Activated T-cell treated with anti-CD3 and anti-CD28 coated beads, Interleukin-2, amount 50 U/mL, for 48 hours (primary cell): ENCODE measurements at regions not wholly inside any gene's neighbourhood (a gene's known extent, or its start where the extent isn't known, plus 50 kb on each side); places are given as distances from the start of the nearest gene placed in this dataset.
"Not testable (repeated sequence)": the region's sequence is repeated elsewhere in the genome, so short reads cannot be mapped to it uniquely, and the experiment has no call there.

Experiments used
- DNase-seq, 2 experiments: peaks; one replicate each; pipeline ENCODE4 v3.0.0-alpha.2; 2020

DNA sequence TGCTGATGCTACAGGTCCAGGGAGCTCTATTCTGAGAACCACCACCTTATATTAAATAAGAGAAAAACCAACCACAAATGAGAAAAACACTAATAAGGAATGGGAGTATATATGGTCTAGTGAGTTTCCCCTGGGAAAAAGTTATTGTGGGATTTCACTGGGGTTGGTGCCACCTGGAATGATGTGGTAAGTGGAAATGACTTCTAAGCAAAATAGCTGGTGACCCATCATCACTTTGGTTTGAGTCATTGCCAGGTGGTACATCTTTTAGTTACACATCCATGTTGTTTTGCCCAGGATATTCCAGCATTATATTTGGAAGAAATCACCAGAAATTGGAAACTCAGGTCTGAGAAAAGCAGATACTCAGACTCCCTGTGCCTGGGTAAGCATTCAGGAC lies 437.3 kb downstream of the DTWD2 start:
- no peak for DNase-seq

DNA sequence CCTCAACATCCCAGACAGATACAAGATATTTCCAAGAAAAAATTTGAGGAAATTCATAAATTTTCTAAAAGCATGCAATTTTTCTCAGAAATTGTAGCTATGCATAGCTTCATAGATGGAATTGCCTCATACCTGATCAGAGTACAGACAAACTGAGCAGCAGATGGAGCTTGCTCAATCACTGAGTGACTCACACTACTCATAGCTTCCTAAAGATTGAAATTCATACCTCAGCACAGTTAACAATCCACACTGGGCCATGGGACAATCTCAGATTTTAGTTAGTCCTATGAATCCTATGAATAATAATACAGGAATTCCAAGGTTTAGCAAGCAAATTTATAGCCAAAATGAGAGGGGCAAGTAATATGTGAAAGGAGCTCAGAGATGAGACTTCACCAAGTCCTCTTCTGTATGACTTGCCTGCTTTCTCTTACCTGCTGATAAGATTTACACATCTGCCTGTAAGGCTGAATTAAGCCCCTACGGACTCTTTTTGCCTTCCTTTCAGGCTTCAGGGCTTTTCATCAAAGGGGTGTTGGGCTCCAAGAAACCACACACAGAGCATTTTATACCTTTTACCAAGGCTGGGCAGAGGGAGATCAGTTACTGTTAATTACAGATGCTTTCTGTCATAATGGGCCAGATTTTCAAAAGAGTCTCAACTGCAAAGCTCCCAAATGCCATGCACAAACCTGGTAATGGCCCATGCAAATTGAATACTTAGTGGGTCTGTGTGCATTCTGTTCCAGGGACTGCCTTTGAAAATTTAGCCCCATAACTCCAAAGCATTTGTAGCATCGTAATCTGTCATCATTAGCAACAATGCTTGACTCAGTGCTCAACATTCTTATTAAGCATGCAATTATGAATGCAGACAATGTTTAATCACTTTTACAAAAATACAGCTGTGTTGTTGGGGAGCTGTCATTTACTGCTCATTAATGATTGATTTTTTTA lies 439.3 kb downstream of the DTWD2 start:
- DNase-seq, result no peak

DNA sequence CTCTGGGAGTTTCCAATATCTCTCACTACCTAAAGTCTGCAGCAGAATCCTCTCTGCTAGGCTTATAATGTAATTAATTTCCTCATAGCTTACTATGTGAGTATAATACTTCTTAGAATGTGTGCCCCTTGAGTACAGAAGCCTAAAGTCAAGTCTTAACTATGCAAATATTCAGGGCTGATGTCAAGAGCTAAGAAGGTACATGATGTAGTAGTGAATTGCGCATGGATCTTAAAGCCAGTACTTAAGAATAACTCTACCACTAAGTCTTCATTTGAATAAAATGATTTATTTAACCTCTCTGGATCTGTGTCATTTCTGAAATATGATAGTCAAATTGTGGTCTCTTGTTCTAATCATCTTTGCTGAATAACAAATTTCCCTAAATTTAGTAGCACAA lies 442.9 kb downstream of the DTWD2 start:
- no peak for DNase-seq

DNA sequence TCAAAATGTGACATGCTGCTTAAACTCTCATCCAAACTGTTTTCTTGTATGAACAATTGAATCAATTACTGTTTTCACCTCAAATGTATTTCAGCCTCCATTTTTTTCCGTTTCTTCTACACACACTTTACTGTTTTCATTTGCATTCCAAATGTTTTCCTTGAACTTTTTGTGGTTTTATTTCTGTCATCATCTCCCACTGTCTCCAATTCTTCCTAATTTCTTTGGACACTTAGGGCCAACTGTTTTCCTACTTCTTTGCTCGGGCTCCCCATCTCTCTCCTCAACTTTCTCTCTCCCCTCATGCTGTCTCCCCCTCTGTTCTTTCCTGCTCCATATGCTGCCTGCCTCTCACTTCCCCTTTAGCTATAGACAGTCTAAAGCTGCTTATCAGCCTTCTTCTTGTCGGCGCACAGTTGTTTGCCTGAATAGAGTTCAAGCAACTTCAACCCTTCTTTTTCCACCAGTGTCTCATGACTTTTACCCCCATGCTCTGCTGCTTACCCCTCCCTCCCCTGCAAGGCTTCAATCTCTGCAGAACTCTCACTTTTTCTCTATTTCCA lies 443.4 kb downstream of the DTWD2 start:
- no peak for DNase-seq

DNA sequence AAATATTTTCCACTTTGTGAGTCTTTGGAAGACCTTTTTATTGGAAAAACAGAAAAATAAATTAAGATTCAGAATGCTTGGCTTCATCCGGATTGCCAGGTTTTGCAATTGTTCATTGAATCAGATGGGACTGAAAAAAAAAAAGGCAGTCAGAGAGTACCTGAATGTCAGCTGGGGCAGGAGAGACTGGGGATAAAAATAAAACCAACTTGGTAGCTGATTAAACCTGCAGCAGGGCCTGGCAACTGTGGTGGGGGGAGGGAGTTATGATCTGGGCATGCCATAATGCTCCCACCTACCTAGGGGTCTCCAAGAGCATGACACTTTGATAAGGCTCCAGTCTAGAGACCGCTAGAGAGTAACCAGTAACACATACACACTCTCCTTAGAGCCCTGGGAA lies 454.4 kb downstream of the DTWD2 start:
- DNase-seq, result no peak

DNA sequence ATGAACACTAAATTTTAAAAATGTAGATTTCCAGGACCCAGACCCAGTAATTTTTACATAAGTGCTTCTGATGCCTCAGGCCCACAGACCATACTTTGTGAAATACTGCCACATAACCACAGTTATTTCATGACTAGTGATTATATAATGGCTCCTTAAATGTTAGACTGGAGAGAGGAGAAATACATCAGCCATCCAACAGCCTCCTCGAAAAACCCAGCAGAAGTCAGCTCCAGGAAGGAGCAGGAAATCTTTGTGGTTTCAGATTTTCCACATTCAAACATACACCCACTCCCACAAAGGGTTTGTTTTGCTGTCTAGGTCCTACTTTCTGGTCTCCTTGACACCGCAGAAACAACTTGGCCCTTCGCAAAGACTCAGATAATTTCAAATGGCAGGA lies 455.2 kb downstream of the DTWD2 start:
- no peak for DNase-seq

DNA sequence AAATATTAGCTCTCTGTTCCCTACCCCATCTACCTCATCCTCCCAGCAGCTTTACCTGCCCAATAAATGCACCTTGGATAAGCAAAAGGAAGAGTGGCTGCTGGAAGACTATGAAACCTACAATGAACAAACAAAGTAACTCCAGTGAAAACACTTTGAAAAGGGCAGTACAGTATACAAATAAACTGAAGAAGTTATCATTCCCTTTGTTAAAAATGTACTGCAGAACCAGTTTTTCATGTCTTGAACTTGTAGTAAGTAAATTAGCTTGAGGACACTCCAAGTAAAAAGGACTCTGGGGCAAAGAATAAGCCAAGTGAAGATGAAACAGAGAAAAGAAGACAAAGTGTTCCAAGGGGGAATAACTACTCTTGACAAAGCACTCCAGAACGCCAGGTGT lies 457.1 kb downstream of the DTWD2 start:
- no peak for DNase-seq

DNA sequence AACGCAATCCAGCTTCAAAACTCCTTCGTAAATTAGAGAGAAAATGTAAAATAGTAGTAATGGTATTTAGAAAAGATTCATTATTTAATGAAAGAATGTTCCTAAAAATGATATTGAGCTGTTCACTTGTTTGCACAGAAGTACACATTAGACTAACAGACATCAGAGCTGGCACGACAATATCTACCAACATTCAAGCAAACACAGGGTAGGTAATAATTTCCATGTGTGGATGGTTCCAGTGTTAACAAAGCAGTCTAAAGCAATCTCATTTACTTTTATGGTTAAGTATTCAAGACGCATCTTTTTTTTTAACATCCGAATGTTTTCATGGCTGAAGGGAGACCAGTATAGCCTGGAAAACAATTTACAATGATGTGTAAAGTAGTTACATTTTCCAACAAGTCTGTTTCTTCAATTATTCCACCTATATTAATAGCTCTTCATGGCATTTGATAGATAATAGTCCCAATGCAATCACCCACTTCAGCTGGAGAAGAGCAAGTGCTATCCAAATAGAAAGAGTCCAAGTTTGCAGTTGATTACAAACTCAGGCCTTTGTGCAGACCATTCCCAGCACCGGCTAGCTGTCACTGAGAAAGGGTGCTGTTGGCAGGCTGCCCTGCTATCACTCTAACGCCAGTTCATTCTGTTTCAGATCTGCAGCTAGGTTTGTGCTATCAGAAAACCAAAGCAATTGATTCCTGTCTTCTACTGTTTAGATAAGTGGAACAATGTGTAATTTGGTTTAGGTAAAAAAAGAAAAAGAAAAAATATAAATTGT lies 458.8 kb downstream of the DTWD2 start:
- no peak for DNase-seq

DNA sequence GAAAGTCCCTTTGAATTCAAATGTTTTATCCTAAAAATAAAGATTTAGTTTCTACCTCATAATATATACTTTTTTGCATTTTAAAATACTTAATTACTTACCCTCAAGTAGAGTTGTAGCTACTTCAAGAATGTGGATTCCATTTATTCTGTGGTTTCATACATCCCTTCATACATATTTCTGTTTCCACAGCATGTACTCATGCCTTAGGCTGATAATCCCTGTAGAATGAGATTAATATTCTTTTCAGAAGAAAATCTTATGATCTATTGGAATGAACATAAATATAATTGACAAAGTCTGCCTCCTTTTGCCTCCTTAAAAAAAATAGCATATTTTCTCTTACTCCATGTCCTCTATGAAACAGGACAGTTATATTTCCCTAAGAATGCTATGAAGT lies 465.7 kb downstream of the DTWD2 start:
- no peak for DNase-seq

DNA sequence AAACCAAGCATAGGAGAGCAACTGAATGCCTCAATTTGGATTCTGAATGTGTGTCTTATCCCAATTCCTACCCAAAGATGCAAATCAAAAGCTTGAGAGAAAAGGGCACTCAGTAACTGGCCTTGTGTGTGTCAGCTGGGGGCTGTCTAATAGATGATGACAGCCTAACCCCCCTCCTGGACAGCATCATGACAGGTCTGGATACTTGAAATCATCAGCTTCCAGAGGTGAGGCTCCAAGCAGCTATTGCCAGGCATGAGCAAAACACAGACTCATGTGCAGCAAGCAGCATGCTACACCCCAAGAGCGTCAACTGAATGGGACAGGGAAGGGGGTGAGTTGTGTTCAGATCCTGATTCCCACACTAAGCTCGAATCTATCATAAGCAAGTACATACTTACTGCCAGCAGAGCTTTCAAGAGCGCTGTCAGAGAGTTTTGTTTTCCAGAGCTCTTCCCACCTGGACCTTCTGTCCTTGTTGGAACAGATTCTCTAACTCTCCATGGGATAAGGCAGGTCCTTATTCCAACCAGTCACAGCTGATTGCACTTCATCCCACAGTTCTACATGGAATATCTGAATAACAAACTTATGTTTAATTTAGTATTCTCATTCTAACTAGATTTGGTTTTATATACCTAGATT lies 467.5 kb downstream of the DTWD2 start:
- no peak for DNase-seq

DNA sequence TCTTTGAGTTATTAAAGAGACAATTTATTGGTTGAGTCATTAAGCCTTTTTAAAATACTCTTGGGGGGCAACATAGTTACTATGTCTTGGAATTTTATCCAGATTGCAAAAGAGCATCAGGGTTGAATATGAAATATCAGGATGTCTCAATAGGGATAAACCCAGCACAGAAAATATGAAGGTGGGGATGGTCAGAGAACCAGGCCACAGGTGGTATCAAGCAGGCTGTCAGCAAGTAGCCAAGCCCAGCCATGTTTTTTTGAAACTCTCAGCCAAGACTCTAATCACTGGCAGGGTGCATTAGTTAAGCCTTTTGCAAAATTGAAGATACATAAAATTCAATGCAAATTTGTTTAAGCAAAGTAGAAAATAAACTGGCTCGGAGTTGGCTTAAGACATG lies 468.9 kb downstream of the DTWD2 start:
- DNase-seq, result no peak

DNA sequence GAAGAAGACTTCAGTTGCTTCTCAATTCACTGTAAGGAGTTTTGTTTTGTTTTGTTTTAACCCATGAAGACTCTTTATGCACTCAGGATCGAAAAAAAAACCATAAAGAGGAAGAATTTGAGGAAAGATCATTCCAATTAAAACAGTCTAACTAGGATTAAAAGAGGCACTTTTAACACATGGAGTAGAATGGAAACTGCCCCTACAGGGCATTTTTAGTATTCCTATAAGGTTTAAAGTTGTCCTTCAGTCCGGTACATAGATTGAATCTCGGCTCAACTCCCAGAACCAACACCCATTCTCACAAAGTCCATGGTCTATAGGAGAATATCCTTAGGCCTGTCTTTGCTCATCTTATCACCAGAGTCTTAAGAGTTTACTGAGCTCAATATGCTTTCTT lies 469.6 kb downstream of the DTWD2 start:
- no peak for DNase-seq

DNA sequence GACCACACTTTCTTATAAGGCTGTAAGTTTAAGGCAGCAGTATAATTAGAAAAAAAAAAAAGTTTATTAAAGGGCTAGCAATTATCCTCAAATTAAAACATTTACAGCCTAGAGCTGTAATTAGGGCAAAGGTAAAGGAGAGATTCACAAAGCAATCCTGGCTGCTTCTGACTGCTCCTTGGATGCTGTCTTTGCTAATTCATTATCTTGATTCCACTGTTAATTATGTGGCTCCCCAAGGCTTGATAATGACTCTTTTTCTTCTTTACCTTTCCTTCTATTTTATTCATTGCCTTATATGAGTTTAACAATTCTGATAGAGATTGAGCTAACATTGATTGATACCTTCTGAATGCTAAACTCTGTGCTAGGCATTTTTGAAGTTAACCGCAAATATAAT lies 476.5 kb downstream of the DTWD2 start:
- no peak for DNase-seq

DNA sequence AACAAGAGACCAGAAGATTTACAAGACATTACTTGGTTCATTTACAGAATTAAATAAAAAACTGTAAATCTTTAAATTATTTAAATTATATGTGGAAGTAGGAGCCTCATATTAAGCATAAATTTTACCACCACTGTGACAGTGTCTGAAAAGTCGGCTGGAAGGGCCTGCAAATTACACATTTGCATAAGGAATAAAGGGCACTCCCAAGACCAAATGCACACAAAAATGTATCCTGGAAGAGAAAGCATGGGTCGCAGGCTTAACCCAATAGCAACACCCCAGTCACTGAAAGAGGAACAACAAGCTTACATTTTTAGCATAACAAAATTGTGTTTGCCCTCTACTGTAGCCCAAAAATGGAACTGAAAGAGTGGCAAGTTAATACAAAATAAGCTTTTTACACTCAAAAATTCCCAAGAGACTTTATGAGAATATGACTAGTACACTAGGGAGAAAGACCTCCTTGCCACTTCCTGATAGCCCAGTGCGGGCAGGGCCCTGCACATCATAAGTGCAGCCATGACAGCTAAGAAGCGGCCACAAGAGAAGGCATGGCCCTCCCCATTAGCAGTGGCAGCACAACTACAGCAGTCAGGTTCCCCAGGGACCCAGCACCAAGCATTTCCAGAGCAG lies 482.0 kb downstream of the DTWD2 start:
- no peak for DNase-seq

DNA sequence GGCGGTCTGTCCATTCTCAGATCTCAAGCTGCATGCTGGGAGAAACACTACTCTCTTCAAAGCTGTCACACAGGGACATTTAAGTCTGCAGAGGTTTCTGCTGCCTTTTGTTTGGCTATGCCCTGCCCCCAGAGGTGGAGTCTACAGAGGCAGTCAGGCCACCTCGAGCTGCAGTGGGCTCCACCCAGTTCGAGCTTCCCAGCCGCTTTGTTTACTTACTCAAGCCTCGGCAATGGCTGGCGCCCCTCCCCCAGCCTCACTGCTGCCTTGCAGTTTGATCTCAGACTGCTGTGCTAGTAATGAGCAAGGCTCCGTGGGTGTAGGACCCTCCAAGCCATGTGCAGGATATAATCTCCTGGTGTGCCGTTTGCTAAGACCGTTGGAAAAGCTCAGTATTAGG lies 486.1 kb downstream of the DTWD2 start:
- not testable (repeated sequence) for DNase-seq

DNA sequence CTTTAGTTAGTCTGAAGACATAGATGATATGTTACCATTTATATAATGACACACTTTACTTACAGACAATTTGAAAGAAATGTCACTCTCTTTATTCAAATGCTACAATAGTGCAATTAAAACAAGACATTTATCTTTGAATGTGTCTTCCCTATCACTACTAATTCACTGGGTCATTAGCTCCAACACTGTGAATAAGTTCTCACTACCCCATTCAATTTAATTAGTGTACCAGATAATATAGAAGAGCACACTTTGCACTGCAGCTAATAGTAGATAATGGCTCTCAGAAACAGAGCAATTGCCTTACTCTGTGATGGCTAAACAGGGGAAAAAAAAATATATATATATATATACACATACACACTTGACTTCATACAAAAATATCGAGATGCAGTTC lies 497.0 kb downstream of the DTWD2 start:
- DNase-seq, result no peak

DNA sequence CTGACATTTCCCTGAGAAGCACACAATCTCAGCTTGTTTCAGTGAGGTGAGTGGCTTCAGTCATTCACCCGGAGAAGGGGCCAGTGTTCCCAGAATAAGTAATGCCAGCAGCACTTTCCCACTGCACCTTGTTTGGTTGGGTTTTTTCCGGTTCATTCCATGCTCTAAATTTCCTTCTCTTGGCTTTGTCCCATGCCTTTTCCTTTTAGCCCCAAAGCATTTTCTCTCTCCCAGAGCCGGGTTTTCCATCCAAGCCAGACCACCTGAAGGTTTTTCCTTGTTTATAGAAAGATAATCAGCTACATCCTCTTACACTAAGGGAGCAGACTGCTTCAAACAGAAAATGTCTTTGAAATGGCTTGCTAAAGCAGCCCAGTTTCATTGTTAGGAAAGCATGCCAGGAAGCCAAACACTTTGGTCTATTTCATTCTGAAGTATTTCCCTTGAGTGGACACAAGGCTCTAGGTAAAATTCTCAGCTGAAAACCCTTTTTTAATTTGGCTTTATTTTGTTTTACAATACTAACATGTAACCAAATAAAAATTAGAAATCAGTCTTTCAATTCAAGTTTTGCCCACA lies 501.6 kb downstream of the DTWD2 start:
- DNase-seq, result no peak

DNA sequence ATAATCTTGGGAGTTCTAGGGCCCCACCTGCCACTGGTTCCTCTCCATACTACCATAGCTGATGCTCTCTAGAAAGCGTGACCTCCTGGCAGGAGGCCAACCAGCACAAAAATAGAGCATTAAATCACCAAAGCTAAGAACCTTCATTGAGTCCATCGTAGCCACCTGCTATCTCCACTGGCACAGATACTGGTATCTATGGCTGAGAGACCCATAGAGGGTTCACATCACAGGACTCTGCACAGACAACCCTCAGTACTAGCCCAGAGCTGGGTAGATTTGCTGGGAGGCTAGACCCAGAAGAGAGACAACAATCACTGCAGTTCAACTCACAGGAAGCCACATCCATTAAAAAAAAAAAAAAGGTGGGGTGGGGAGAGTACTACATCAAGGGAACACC lies 509.1 kb downstream of the DTWD2 start:
- DNase-seq, result no peak

DNA sequence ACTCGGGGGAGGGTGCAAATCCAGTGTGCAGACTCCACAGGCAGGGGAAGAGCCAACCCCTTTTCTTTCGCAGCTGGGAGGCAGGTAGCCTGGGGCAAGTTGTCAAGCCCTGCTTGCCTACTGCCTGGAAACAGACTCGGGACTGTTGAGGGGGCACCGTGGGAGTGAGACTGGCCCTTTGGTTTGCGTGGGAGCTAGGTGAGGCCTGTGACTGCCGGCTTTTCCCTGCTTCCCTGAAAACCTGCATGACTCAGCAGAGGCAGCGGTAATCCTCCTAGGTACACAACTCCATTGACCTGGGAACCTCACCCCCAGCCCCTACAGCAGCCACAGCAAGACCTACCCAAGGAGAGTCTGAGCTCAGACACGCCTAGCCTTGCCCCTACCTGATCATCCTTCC lies 509.5 kb downstream of the DTWD2 start:
- DNase-seq, result no peak

DNA sequence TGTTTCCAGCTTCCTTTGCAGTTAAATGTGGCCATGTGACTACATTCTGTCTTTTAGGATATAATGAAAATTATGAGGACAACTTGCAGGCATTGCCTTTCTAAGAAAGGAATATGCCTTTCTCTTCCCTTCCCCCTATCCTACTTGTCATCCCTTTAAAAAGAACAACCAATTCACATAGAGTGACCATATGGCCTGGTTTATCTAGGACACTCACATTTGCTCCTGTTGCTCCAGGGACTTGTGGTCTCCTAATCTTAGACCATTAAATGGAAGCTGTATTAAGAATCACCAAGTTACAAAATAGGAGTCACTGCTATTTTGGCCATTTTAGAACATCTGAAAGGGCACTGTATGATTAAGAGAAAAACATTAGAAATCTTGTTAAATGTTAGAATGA lies 520.3 kb downstream of the DTWD2 start:
- no peak for DNase-seq

DNA sequence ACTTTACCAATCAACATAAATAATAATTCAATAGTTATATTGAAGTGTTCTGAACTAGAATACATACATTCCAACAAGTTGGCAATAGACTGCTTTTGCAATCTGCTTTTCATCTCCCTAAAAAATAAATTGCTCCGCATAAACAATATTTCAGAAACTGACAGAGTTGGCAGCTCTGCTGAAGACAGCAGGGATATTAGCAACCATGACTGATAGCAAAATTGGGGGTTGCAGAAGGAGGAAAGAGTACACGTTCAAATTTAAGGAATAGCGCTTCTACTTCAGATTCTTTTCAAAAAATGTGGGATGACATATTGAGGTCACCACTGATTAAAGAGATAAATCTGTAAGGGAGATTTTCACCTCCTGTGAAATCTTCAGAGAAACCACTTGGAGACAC lies 521.2 kb downstream of the DTWD2 start:
- no peak for DNase-seq

DNA sequence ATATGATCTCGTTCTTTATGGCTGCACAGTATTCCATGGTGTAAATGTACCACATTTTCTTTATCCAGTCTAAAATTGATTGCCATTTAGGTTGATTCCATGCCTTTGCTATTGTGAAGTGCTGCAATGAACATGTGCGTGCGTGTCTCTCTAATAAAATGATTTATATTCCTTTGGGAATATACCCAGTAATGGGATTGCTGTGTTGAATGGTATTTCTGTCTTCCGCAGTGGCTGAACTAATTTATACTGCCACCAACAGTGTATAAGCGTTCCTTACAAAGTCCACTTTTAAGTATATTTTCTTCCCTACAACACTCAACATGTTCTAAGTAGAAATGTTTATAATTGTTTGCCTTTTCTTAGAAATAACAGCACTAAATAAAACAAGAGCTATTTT lies 521.9 kb downstream of the DTWD2 start:
- DNase-seq, result no peak

DNA sequence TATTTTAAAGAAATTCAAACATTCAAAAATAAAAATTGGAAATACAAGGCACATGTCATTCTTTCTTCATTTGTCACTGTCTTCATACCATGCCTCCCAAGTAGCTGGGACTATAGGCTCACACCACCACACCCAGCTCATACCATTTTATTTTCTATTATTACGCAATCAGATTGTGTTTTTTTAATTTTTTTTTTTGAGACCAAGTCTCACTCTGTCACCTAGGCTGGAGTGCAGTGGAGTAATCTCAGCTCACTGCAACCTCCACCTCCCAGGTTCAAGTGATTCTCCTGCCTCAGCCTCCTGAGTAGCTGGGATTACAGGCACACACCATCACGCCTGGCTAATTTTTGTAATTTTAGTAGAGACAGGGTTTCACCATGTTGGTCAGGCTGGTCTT lies 526.1 kb downstream of the DTWD2 start:
- DNase-seq, result not testable (repeated sequence)
